SH-SY5Y (cell line): ENCODE measurements at regions not wholly inside any gene's neighbourhood (a gene's known extent, or its start where the extent isn't known, plus 50 kb on each side); places are given as distances from the start of the nearest gene placed in this dataset.

Experiments used
- GATA2 ChIP-seq: IDR thresholded peaks from 2 replicates; pipeline ENCODE4 v1.6.1; 2011; ENCODE audit warnings: mild to moderate bottlenecking, low read depth, low read length
- GATA3 ChIP-seq: IDR thresholded peaks from 2 replicates; pipeline ENCODE4 v1.6.1; 2011; ENCODE audit warnings: low read depth, mild to moderate bottlenecking, low read length, moderate library complexity

- TF ChIP-seq GATA2 (no peak), GATA3 (no peak)
These were observed 169.0 kb downstream of the BEND2 start for GRCh38 chrX:18051690-18052089.
